ENCODE measurements at regions not wholly inside any gene's neighbourhood (a gene's known extent, or its start where the extent isn't known, plus 50 kb on each side); places are given as distances from the start of the nearest gene placed in this dataset.

DNA sequence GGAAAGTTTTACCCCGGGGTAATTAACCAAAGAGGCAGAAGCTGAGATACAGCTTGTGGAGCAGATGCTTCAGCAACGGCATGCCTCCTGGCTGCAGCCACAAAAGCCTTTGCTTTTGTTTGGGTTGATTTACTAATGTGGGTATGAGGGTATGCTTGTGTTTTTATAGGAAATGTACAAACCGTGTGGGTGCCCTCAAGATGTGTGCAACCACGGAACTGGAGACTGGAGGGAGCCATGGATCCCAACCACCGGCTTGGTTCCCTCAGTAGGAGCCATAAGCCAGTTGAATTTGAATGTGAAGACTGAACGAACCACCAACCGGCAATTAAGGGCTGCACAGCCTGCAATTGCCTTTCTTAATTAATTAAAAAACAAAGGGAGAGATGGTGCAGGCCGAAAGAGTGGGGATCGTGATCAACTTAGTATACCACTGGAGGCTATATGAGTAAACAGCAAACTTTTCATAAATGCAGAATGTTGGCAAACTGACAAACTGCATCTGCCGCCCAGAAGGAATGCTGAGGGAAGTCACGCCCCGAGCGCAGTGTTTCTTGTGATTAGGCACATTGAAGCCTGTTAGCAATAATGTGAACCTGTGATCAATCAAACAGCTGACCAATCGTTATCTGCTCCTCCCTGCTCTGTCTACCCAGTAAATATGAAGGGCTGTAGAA lies 104.1 kb downstream of the DISP1 start:
- Mint-ChIP-seq H3K27me3 (ENCODE audit: unreplicated experiment) (no peaks in the 10 kb centered on the region), H3K27ac (ENCODE audit: unreplicated experiment) (no peak overlapping the region), H3K36me3 (ENCODE audit: insufficient read depth, unreplicated experiment) (no peaks in the 10 kb centered on the region), H3K4me1 (ENCODE audit: low read depth, unreplicated experiment) (no peaks in the 10 kb centered on the region), H3K4me3 (ENCODE audit: low read depth, unreplicated experiment) (no peak overlapping the region), H3K9me3 (ENCODE audit: low read depth, unreplicated experiment) (peaks cover 3% of the 10 kb centered on the region)
- TF ChIP-seq CTCF (IDR thresholded peaks at IDR 0.05; ENCODE audit: unreplicated experiment), result no peak
- CTCF ChIA-PET, result no interaction called here
- no peak for DNase-seq
- no TSS peak for BruUV-seq (replicated peaks)
- intact Hi-C loops (cut with micrococcal nuclease; ENCODE audit: unreplicated experiment), result no loop called here

- TF ChIP-seq CTCF (IDR thresholded peaks at IDR 0.05; ENCODE audit: unreplicated experiment), result no peak
Observed at GRCh38 chr1:222919478-222919865, 104.6 kb downstream of the DISP1 start.

GRCh38 chr1:222920169-222920568 lies 105.3 kb downstream of the DISP1 start:
- H3K27ac Mint-ChIP-seq (ENCODE audit: unreplicated experiment), result no peak overlapping the region
- DNase-seq, result no peak
- CTCF ChIA-PET, result no interaction called here
- no peak for TF ChIP-seq CTCF (IDR thresholded peaks at IDR 0.05; ENCODE audit: unreplicated experiment)
- BruUV-seq (replicated peaks), result no TSS peak
- no peaks in the 10 kb centered on the region for H3K4me1 Mint-ChIP-seq (ENCODE audit: low read depth, unreplicated experiment)
- H3K4me3 Mint-ChIP-seq (ENCODE audit: low read depth, unreplicated experiment), result no peak overlapping the region
- intact Hi-C loops (cut with micrococcal nuclease; ENCODE audit: unreplicated experiment), result no loop called here
- H3K36me3 Mint-ChIP-seq (ENCODE audit: insufficient read depth, unreplicated experiment), result no peaks in the 10 kb centered on the region
- peaks cover 3% of the 10 kb centered on the region for H3K9me3 Mint-ChIP-seq (ENCODE audit: low read depth, unreplicated experiment)
- H3K27me3 Mint-ChIP-seq (ENCODE audit: unreplicated experiment), result no peaks in the 10 kb centered on the region

More at GRCh38 chr1:222919478-222919865, 104.6 kb downstream of the DISP1 start:
- no peaks in the 10 kb centered on the region for H3K36me3 Mint-ChIP-seq (ENCODE audit: insufficient read depth, unreplicated experiment)
- intact Hi-C loops (cut with micrococcal nuclease; ENCODE audit: unreplicated experiment), result no loop called here
- BruUV-seq (replicated peaks), result no TSS peak
- H3K9me3 Mint-ChIP-seq (ENCODE audit: low read depth, unreplicated experiment), result peaks cover 3% of the 10 kb centered on the region
- no peak for DNase-seq
- CTCF ChIA-PET, result no interaction called here
- no peak overlapping the region for H3K27ac Mint-ChIP-seq (ENCODE audit: unreplicated experiment)
- no peak overlapping the region for H3K4me3 Mint-ChIP-seq (ENCODE audit: low read depth, unreplicated experiment)
- no peaks in the 10 kb centered on the region for H3K4me1 Mint-ChIP-seq (ENCODE audit: low read depth, unreplicated experiment)
- H3K27me3 Mint-ChIP-seq (ENCODE audit: unreplicated experiment), result no peaks in the 10 kb centered on the region

DNA sequence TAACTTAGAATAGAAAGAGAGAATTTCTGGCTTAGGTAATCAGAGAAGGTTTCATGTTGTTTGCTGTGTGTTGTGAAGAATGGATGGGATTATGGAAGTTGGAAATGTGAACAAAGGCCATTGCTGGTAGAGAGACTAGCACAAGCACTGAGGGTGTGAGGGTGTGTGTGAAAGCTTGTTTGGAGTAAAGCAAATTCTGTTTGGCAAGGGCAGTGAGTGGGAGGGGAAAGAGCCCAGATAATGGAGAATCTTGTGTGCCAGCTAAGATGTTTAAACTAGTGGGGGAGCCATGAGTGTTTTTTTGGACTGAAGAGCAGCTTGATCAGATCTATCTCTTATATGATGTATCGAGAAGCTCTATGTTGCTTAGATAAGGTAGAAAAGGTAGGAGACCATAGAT lies 107.1 kb downstream of the DISP1 start:
- Mint-ChIP-seq H3K4me3 (ENCODE audit: low read depth, unreplicated experiment) (no peak overlapping the region), H3K36me3 (ENCODE audit: insufficient read depth, unreplicated experiment) (no peaks in the 10 kb centered on the region), H3K27ac (ENCODE audit: unreplicated experiment) (no peak overlapping the region), H3K9me3 (ENCODE audit: low read depth, unreplicated experiment) (peaks cover 3% of the 10 kb centered on the region), H3K27me3 (ENCODE audit: unreplicated experiment) (no peaks in the 10 kb centered on the region), H3K4me1 (ENCODE audit: low read depth, unreplicated experiment) (no peaks in the 10 kb centered on the region)
- TF ChIP-seq CTCF (IDR thresholded peaks at IDR 0.05; ENCODE audit: unreplicated experiment), result no peak
- BruUV-seq (replicated peaks), result no TSS peak
- intact Hi-C loops (cut with micrococcal nuclease; ENCODE audit: unreplicated experiment), result no loop called here
- DNase-seq, result no peak
- CTCF ChIA-PET, result interaction anchor here (0.9 kb wide), 1 partner anchor 12 kb away, joined by 3 read pairs; no protein-coding TSS in a partner anchor
